HS-5 (cell line): ENCODE measurements at regions not wholly inside any gene's neighbourhood (a gene's known extent, or its start where the extent isn't known, plus 50 kb on each side); places are given as distances from the start of the nearest gene placed in this dataset.
"Not testable (repeated sequence)": the region's sequence is repeated elsewhere in the genome, so short reads cannot be mapped to it uniquely, and the experiment has no call there.

ENCODE experiments used
- DNase-seq: peaks from one replicate; pipeline ENCODE4 v3.0.0-alpha.2; 2012; ENCODE audit warnings: low read depth

DNA sequence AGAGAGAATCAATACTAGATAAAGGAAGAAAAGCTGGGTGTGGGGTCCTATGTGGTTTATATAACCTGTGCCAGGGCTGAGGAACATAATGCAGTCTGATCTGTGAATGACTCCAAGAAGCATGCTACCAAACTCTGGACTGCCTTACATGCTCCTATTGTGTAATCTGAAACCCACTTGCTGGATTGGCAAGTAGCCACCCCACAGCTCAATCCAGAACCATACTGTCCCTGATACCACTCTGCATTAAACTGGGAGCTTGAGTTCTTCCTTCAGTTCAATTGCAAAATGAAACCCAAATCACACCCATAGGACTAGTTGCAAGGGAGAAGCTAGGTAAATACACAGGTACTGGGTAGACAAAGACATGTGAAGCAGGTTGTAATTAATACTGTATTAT lies 115.4 kb upstream of the NEGR1 start:
- DNase-seq = no peak

DNA sequence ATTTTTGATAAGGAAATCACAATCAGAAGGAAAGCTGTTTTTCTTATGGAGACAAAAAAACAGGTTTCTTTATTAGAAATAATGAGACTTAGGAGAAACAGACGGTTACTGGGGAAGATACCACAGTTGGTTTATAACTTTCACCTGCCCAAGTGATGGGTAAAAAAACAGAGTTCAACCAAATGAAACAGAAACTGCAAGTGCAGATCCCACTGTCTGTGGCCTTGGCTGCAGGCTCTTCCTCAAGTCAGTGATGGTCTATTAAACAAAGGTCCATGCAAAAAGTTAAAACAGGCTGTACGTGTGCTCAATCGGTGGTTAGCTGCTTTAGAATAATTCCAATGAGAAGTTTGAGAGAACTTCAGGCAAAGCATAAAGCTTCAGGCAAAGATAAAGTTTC lies 112.1 kb upstream of the NEGR1 start:
- no peak for DNase-seq

- no peak for DNase-seq
These were observed 96.7 kb upstream of the NEGR1 start for GRCh38 chr1:72379072-72379471.

DNA sequence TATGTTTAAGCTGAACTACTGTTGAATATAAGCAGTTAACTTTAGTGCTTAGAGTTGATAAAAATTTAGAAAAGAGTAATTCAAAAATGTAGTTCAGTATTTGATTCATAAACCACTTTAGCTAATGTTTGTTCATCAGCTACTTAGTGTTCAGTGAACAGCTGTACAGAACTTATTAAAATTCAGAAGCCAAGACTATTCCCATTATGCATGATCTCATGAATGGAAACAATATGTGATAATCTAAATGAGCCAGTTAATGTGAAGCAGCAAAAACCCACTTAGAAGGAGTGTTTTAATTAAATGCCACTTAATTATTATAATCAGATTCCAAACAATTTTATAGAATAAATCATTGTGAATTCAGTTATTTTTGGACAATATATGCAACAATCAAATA lies 92.9 kb upstream of the NEGR1 start:
- DNase-seq = no peak

DNA sequence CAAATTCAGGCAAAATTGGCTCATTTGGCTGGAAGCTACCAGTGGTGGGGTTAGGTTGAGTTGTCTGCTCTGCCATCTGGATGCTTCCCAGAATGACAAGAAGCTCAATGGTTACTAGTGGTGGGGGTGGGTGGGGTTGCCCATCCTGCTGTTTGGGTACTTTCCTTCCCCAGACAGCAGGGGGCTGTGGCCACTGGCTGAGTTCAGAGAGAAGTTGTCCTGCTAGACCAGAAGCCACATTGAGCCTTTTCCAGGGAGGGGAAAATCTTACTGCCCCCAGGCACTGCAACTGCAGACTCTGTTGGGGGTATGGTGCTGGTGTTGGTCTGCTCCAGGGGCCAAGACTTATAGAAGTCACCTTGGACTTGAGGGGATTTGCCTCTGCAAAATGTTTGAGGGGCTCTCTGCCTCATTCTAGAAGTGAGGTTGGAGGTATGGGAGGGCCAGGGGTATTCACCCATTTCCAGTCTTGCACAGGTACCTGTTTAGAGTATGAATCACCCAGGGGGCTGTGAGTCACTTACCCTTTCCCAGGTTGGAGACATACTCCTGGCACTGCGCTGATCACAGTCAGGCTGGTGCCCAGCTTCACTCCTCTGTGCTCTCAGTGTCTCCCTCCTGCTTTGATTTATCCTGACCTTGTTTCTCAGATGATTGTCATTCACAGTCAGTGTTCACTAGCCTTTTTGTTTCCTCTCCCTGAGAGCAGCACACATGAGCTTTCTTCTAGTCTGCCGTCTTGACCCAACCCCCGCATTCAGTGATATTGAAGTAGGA lies 89.1 kb upstream of the NEGR1 start:
- no peak for DNase-seq

DNA sequence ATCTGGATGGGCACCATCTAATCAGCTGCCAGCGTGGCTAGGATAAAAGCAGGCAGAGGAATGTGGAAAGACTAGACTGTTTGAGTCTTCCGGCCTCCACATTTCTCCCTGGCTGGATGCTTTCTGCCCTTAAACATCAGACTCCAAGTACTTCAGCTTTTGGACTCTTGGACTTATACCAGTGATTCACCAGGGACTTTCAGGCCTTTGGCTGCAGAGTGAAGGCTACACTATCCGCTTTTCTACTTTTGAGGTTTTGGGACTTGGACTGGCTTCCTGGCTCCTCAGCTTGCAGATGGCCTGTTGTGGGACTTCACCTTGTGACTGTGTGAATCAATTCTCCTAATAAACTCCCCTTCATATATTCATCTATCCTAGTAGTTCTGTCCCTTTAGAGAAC lies 88.5 kb upstream of the NEGR1 start:
- DNase-seq = not testable (repeated sequence)

DNA sequence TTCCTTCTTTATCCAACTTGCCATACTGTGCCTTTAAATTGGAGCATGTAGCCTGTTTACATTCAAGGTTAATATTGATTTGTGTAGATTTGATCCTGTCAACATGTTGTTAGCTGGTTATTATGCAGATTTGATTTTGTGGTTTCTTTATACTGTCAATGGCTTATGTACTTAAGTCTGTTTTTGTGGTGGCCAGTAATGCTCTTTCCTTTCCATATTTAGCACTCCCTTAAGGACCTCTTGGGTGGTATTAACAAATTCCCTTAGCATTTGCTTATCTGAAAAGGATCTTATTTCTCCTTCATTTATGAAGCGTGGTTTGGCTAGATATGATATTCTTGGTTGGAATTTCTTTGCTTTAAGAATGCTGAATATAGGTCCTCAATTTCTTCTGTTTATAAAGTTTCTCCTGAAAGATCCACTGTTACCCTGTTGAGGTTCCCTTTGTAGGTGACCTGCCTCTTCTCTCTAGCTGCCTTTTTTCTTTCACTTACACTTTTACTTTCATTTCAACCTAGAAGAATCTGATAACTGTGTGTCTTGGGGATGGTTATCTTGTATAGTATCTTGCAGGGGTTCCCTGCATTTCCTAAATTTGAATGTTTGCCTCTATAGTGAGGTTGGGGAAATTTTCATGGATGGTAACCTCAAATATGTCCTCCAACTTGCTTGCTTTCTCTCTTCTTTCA lies 86.9 kb upstream of the NEGR1 start:
- no peak for DNase-seq

GRCh38 chr1:72366466-72366865 lies 84.1 kb upstream of the NEGR1 start:
- DNase-seq = peak; percentile 46

DNA sequence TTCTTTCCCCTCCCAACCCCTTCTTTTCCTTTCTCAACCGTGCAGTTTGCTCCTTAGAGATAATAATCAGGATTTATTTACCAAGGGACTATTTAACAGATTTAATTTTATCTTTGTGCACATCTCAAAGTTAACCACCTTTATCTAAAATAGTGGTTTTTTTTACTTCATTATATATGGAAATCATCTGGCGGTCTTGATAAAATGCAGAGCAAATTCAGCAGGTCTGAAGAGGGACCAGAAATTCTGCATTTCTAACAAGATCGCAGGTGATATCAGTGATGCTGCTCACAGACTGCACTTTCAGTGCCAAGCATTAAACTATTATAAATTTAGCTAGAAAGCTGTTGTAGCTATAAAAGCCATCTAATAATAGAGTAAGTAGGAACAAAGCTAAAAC lies 83.4 kb upstream of the NEGR1 start:
- DNase-seq = no peak

GRCh38 chr1:72362538-72362937 lies 80.2 kb upstream of the NEGR1 start:
- no peak for DNase-seq

DNA sequence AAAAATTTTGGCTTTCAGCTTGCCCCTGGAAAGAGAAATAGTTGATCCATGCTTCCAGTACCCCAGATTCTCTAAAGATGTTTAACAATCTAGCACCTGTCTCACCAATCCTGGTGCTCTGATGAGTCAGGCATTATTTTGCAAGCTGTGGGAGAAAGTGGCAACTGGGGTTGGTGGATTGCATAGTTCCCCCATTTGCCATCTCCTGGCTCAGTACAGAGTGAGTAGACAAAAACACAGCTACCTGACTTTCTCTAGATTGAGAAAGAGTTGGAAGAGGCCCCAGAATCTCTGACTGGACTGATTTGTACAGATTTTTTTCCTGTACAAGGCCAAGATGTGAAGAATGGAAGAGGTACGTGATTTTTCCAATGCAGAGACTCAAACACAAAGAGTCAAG lies 75.1 kb upstream of the NEGR1 start:
- no peak for DNase-seq

DNA sequence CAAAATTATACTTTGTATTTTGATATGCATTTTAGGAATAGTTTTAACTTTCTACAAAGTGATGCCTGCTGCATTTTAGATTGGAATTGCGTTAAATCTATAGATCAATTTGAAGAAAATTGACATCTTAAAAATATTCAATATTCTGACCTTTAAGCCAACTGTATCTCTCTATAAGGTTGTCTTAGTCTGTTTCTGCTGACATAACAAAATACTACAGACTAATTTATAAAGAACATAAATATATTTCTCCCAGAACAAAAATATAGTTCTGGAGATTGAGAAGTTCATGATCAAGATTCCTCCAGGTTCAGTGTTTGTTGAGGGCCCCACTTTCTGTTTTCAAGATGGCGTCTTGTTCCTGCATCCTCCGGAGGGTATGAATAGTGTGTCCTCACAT lies 73.6 kb upstream of the NEGR1 start:
- no peak for DNase-seq

GRCh38 chr1:72341661-72342060 lies 59.3 kb upstream of the NEGR1 start:
- DNase-seq = no peak

GRCh38 chr1:72336776-72337175 lies 54.4 kb upstream of the NEGR1 start:
- no peak for DNase-seq
